Urinary bladder (tissue), 3 donors: ENCODE measurements at regions not wholly inside any gene's neighbourhood (a gene's known extent, or its start where the extent isn't known, plus 50 kb on each side); places are given as distances from the start of the nearest gene placed in this dataset.
"Not testable (repeated sequence)": the region's sequence is repeated elsewhere in the genome, so short reads cannot be mapped to it uniquely, and the experiment has no call there.

Experiments used
- DNase-seq: peaks from one replicate; pipeline ENCODE4 v3.0.0-alpha.2; 2015; ENCODE audit errors: extremely low spot score
- H3K27ac ChIP-seq: one replicate; pipeline ENCODE4 v1.5.1; 2013; ENCODE audit warnings: low read depth, mild to moderate bottlenecking, moderate library complexity
- H3K36me3 ChIP-seq: one replicate; pipeline ENCODE4 v1.6.1; 2013; ENCODE audit warnings: mild to moderate bottlenecking, moderate library complexity; ENCODE audit not compliant: insufficient read depth
- H3K4me1 ChIP-seq: one replicate; pipeline ENCODE4 v1.6.1; 2013; ENCODE audit warnings: mild to moderate bottlenecking, moderate library complexity; ENCODE audit not compliant: insufficient read depth
- H3K4me3 ChIP-seq: one replicate; pipeline ENCODE4 v1.5.1; 2013; ENCODE audit warnings: low read depth, low read length
- WGBS: extraction: QIAGEN DNeasy Blood & Tissue Kit; methylation state at CpG from one replicate; pipeline ENCODE4 v1.1.7; 2013; 5-methylcytosine and 5-hydroxymethylcytosine counted together
- donor health status: healthy with polysubstance abuse.
- donor health status: healthy.

DNA sequence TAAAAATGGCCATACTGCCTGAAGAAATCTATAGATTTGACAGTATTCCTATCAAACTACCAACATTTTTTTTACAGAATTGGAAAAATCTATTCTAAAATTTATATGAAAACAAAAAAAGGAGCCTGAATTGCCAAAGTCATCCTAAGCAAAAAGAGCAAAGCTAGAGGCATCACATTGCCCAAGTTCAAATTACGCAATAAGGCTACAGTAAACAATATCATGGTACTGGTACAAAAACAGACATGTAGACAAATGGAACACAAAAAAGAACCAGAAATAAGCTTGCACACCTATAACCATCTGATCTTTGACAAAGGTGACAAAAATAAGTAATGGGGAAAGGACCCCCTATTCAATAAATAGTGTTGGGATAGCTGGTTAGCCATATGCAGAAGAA, 50.2 kb upstream of the THSD7B start:
- 96% methylated on average over 1 of the region's 1 CpG for WGBS
- H3K4me1 ChIP-seq = no peaks in the 10 kb centered on the region
- no peak for DNase-seq
- H3K27ac ChIP-seq = no peak overlapping the region
- no peaks in the 10 kb centered on the region for H3K36me3 ChIP-seq
- H3K4me3 ChIP-seq = no peak overlapping the region

DNA sequence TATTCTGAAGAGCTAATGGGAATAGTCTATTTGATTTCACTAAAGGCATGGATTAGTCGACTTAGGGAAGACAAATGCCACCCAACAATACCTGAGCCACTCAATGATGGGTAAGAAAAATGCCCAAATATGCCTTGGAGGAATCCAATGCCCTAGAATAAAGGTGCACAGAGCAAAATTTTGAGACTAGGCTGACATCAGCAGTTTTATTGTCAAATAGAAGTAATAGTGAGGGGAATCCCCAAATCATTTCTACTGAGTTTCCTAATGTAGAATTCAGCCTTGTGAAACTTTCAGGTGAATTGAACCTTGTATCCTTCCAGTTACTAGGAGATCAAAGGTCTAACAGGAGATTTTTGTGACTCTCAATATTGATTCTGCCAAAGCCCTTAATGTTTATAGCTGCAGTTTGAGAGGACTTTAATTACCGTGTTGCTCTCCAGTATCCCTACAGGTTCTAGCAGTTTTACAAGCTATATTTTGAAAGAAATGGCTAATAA, 50.8 kb upstream of the THSD7B start:
- H3K36me3 ChIP-seq = no peaks in the 10 kb centered on the region
- no peak for DNase-seq
- H3K4me1 ChIP-seq = no peaks in the 10 kb centered on the region
- no peak overlapping the region for H3K4me3 ChIP-seq
- WGBS = 52% methylated on average over 2 of the region's 2 CpGs
- no peak overlapping the region for H3K27ac ChIP-seq

DNA sequence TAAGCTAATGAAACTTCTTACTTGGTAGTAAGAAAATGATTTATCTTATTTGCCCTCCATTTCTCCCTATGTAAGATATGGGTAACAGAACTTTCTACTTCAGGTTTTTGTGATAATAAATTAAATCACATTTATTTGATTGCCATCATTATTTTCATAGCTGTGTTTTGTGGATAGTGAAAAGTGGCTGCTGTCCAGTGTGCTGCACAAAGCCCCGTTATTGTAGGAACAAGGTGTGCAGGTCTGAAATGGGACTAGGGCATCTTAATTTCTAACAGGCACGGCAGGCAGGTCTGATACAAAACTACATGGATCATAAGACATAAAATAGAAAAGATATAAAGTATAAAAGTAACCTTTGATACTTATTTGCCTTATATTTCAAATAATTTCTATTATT, 51.6 kb upstream of the THSD7B start:
- DNase-seq = no peak
- H3K36me3 ChIP-seq = no peaks in the 10 kb centered on the region
- 30% methylated on average over 2 of the region's 2 CpGs for WGBS

DNA sequence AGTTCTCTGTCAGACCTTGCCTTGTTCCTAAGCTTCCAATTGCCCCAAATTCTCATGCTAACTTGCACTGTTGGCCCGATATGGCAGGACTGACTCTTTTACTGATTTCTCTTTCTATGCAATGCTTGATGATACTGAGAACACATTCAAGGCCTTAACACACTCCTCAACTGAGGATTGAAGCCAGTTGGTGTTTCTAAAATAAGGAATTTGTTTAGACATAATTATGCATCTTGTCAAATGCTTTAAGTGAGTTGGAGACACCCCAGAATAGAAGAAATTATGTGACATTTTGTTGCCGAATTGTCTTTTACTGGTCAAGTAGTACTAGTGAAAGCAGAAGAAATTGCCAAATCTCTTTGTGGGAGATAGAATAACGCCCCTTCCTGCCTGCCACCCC, 60.0 kb upstream of the THSD7B start:
- Histone ChIP-seq H3K4me1 (no peaks in the 10 kb centered on the region), H3K27ac (no peak overlapping the region), H3K36me3 (no peaks in the 10 kb centered on the region), H3K4me3 (no peak overlapping the region)
- 72% methylated on average over 3 of the region's 3 CpGs for WGBS
- no peak for DNase-seq

More for the DNA sequence above, 51.6 kb upstream of the THSD7B start:
- Histone ChIP-seq H3K4me3 (no peak overlapping the region), H3K4me1 (no peaks in the 10 kb centered on the region), H3K27ac (no peak overlapping the region)

DNA sequence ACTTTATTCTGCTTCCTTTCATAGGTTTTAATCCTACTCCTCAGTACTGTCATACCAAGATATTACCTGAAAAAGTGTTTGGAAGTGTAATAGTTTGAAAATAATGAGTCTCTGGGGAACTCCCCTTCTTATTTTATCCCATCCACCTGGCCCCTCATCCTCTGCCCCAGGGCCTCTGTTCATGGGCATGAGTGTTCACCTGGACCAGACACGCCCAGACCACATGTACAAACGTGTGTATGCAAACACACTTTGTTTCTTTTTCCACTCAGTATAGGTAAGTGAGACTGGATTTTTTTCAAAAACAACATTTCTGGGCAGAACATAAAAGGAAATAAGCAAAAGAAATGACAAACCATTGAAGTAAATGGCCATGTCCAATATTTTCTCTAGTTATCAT, 62.1 kb upstream of the THSD7B start:
- Histone ChIP-seq H3K4me1 (no peaks in the 10 kb centered on the region), H3K36me3 (no peaks in the 10 kb centered on the region), H3K27ac (no peak overlapping the region), H3K4me3 (no peak overlapping the region)
- no peak for DNase-seq
- 62% methylated on average over 2 of the region's 2 CpGs for WGBS

DNA sequence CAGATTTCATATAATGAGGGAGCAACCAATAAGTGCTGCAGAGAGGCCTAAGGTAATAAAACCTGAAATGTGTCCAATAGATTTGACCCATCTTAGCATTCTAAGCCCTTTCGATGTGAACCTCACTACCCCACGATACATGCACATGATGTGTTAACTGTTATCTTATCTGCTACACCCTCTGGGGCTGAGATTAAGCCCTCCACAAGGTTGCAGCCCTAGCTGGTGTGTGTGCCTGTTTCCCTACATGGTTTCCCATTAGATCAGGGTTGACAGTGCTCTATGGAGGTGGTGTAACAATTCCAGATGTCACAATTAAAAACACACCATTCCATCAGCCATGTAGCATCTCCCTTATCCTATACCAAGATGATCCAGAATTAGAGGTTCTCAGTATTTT, 68.9 kb upstream of the THSD7B start:
- DNase-seq = no peak
- Histone ChIP-seq H3K36me3 (no peaks in the 10 kb centered on the region), H3K27ac (no peak overlapping the region), H3K4me3 (no peak overlapping the region), H3K4me1 (no peaks in the 10 kb centered on the region)
- WGBS = 65% methylated on average over 2 of the region's 2 CpGs

DNA sequence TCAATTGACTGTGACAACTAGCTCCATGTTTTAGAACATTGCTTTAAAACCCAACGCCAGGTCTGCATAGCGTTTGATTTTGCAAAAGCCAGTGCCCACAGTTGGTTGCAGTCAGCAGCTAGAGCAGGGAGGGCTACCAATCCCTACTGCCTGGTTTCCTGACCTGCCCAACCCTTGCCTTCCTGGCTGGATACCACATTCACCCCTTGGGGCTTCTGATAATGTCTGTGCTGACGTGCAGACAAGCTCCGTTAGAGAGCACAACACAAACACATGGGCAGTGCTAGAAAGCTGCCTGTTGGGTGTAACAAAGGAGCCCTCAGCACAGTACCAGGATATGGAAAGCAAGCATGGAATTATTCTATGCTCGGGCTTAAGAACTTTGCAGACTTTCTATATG, 71.4 kb upstream of the THSD7B start:
- Histone ChIP-seq H3K27ac (no peak overlapping the region), H3K4me1 (no peaks in the 10 kb centered on the region), H3K36me3 (no peaks in the 10 kb centered on the region), H3K4me3 (no peak overlapping the region)
- 61% methylated on average over 5 of the region's 5 CpGs for WGBS
- no peak for DNase-seq

DNA sequence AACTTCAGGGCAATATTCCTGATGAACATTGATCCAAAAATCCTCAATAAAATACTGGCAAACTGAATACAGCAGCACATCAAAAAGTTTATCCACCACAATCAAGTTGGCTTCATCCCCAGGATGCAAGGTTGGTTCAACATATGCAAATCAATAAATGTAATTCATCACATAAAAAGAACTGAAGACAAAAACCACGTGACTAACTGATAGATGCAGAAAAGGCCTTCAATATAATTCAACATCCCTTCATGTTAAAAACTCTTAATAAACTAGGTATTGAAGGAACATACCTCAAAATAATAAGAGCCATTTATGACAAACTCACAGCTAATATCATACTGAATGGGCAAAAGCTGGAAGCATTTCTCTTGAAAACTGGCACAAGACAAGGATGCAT, 85.3 kb upstream of the THSD7B start:
- H3K4me1 ChIP-seq, DNase-seq, H3K27ac ChIP-seq, H3K4me3 ChIP-seq, H3K36me3 ChIP-seq: not testable (repeated sequence)
- 47% methylated on average over 1 of the region's 1 CpG for WGBS

DNA sequence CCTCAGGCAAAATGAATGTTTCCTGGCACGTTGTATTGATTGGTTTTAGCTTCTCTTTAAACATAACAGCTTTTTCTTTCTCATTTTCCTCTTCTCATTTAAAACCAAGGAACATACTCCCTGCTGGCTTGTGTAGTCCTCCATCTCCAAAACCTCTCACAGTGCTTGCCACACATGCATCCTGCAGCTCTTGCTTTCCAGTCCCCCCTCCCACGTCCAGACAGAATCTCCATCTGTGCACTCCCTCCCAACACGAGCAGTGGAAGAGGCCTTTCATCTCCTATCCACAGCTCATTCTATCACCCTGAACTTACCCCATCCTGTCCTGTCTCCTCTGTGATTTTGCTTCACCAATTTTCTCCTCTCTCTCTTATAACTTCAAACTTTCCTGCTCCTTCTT, 99.6 kb upstream of the THSD7B start:
- 60% methylated on average over 3 of the region's 3 CpGs for WGBS
- Histone ChIP-seq H3K36me3 (no peaks in the 10 kb centered on the region), H3K4me1 (no peaks in the 10 kb centered on the region), H3K27ac (no peak overlapping the region), H3K4me3 (no peak overlapping the region)
- DNase-seq = no peak

DNA sequence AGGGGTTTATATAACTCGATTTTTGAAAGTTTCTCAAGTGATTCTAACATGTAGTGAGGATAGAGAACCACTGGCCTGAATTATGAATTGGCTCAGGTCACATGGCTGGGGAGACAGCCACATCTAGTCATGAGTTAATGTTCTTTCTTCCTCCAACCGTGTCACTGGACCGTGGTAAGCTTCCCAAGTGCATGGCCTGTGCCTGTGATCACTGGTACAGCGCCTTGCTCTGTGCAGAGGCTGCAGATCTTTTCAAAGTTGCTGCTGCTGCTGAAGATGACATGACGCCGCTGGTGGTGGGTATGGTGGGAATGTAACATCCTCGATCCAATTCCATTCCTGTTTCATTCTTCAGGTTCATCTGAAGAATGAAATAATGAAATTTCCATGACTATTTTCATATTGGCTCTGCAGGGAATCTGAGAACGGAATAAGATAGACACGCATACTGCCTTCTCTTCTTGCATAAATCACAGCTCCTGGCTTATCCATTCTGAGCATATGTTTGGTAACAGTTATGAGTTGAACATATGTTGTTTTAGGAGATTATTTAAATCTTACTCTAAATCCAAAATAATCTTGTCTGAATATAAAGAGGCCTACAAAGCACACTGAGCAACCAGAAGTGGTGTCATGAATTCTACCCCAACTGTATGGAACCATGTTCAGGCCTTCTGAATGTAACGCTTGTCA, 100.5 kb upstream of the THSD7B start:
- no peaks in the 10 kb centered on the region for H3K4me1 ChIP-seq
- no peak for DNase-seq
- no peaks in the 10 kb centered on the region for H3K36me3 ChIP-seq
- no peak overlapping the region for H3K4me3 ChIP-seq
- no peak overlapping the region for H3K27ac ChIP-seq
- 80% methylated on average over 10 of the region's 10 CpGs for WGBS

DNA sequence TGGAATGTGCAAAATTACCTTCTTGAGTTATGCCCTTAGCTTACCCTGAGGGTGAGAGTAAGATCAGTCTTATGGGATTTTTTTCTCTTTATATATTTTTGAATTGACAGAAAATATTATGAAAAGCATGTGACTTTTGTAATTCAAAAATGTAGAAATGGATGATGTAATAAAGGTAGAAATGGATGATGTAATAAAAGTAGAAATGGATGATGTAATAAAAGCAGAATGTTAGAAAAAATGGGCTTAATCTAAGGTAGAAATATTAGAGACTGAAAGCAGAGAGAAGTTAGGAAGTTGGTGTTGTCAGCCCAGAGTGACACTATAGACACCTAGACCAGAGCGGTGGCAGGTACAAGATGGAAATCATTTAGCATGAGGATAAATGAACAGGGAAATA, 107.1 kb upstream of the THSD7B start:
- WGBS = 98% methylated on average over 1 of the region's 1 CpG
- no peak for DNase-seq
- Histone ChIP-seq H3K27ac (no peak overlapping the region), H3K36me3 (no peaks in the 10 kb centered on the region), H3K4me3 (no peak overlapping the region), H3K4me1 (no peaks in the 10 kb centered on the region)

DNA sequence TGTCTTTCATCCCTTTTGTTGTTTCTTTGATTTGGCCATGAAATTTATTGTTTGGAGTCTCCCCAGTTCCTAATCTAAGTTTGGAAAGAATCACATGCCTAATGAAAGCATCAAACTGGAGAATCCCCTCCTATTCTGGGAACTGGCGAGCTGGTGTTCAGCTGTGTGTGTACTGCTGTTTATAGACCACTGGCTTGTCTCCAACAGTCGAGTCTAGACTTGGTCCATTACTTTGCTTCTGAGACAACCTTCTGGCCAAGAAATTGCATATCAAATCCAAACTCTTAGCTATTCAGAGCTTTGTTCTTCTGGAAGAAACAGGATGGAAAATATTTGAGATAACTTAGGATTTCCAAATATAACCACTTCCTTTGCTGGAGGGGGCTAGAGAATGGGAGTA, 111.5 kb upstream of the THSD7B start:
- H3K4me3 ChIP-seq = no peak overlapping the region
- H3K27ac ChIP-seq = no peak overlapping the region
- no peaks in the 10 kb centered on the region for H3K36me3 ChIP-seq
- WGBS = 8% methylated on average over 2 of the region's 2 CpGs
- no peak for DNase-seq
- H3K4me1 ChIP-seq = no peaks in the 10 kb centered on the region

DNA sequence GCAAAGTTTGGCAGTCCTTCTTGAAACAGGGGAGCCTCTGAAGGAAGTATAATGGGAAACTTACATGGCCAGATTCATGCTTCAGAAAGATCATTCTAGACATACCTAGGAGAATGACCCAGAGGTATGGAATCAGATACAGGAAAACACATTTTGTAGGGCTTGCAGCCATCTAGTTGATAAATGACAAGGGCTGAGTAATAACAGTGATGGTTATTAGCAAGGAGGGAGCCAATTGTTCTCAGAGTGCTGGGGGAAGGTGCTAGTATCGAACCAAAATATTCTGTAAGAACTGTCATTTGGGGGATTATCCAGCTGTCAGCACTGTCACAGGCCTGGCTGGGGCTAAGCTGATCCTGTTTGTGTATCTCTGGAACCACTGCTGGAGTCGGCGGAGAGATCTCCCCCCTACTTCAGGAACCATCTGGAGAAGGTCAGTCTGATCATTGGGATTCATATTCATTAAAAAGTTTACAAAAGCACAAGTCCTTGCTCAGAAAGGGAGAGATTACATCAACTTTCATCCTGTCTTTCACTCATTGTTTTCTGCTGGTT, 113.8 kb upstream of the THSD7B start:
- H3K4me1 ChIP-seq = no peaks in the 10 kb centered on the region
- WGBS = 37% methylated on average over 3 of the region's 3 CpGs
- no peak overlapping the region for H3K4me3 ChIP-seq
- H3K36me3 ChIP-seq = no peaks in the 10 kb centered on the region
- no peak for DNase-seq
- H3K27ac ChIP-seq = no peak overlapping the region

DNA sequence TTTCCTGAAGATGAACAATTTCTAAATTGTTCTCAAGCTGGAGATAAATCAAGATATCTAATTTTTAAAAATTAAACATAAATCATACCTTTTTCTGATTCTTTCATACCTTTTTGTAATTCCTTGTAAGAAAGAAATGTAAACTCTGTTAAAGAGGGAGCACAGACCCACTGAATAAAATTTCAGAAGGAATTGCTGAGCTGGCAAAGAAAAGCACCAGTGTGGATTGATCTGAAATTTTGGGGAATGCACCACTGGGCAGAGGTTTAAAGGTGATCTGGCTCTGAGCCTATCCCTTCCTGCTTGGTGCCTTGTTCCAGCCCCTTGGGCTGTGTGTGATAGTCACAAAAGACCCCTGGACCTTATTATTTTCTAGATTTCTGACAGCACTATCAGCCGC, 118.3 kb upstream of the THSD7B start:
- H3K27ac ChIP-seq = no peak overlapping the region
- DNase-seq = no peak
- no peaks in the 10 kb centered on the region for H3K4me1 ChIP-seq
- 93% methylated on average over 1 of the region's 1 CpG for WGBS
- no peak overlapping the region for H3K4me3 ChIP-seq
- H3K36me3 ChIP-seq = no peaks in the 10 kb centered on the region
